BJ (cell line): ENCODE measurements at regions not wholly inside any gene's neighbourhood (a gene's known extent, or its start where the extent isn't known, plus 50 kb on each side); places are given as distances from the start of the nearest gene placed in this dataset.

ENCODE experiments used
- CTCF ChIA-PET: fragments of 350-600 bp; formaldehyde crosslinking; extraction: SDS; loops from one replicate; lab custom pipeline; 2021; ENCODE audit warnings: antibody characterized with exemption, inconsistent platforms; lab: Yijun Ruan, JAX
- POLR2A ChIA-PET: fragments of 300-600 bp; sonication (Branson Sonifier 250); formaldehyde crosslinking; extraction: SDS; loops from one replicate; lab custom pipeline; 2021; ENCODE audit warnings: antibody characterized with exemption; lab: Charles Lee
- DNase-seq: peaks from one replicate; pipeline ENCODE4 v3.0.0-alpha.2; 2011; ENCODE audit warnings: low read depth
- H3K27me3 ChIP-seq: 2 replicates; pipeline ENCODE4 v1.6.0; 2011; ENCODE audit warnings: low read length; ENCODE audit not compliant: control insufficient read depth, insufficient read depth
- H3K36me3 ChIP-seq: 2 replicates; pipeline ENCODE4 v1.5.1; 2011; ENCODE audit warnings: low read length; ENCODE audit not compliant: control insufficient read depth, insufficient read depth
- H3K4me3 ChIP-seq: 2 replicates; pipeline ENCODE4 v1.5.1; 2011; ENCODE audit warnings: low read depth, mild to moderate bottlenecking, control low read depth, low read length
- TF ChIP-seq, protein P1 (sequence below): IDR thresholded peaks from 2 replicates; pipeline ENCODE4 v1.5.1; 2011; ENCODE audit warnings: low read depth, mild to moderate bottlenecking, control low read depth, inconsistent platforms, low read length, moderate library complexity; ENCODE audit not compliant: insufficient read depth

DNA sequence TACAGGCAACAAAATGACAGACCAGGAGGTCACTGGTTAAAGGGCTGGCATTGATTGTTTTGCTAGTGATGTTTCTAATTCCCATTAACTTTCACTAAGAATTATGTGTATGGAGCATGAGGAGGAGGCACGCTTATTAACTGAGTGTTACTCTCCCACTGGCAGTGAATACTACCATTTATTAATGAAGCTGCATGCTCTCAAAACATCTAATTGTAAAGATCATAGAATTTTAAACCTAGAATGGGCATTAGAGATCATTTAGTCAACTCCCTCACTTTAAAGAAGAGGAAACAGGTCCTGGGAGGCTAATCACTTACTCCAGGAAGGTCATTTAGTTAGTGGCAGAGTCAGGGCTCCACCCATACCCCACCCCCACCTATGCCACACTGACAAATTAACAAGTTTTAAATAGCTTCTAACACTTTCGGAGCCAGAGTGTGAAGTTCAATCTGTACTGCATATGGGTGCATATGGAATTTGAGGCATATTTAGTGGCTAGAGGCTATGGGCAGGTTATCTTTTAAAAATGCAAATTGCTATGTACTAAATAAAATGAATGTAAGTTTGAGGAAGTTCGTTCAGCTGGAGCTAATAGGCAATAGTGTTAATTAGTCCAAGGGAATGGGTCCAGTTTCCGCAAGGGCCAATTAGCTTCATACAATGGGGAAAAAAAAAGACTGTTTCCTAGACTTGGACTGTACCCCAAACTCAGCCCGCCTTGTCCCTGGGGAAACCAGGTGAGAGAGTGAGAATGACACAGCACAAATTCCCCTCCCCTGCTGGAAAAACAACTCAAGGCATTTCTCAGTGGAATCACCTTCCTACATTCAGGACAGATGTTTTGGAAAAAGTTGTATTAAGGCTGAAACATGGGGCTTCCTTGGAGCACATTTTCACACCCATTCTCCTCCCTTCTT, 178.8 kb downstream of the ICOS start:
- DNase-seq, result no peak
- Histone ChIP-seq H3K36me3 (no peaks in the 10 kb centered on the region), H3K4me3 (no peak overlapping the region), H3K27me3 (no peaks in the 10 kb centered on the region)
- ChIA-PET POLR2A (no interaction called here), CTCF (no interaction called here)
- TF ChIP-seq, protein P1, sequence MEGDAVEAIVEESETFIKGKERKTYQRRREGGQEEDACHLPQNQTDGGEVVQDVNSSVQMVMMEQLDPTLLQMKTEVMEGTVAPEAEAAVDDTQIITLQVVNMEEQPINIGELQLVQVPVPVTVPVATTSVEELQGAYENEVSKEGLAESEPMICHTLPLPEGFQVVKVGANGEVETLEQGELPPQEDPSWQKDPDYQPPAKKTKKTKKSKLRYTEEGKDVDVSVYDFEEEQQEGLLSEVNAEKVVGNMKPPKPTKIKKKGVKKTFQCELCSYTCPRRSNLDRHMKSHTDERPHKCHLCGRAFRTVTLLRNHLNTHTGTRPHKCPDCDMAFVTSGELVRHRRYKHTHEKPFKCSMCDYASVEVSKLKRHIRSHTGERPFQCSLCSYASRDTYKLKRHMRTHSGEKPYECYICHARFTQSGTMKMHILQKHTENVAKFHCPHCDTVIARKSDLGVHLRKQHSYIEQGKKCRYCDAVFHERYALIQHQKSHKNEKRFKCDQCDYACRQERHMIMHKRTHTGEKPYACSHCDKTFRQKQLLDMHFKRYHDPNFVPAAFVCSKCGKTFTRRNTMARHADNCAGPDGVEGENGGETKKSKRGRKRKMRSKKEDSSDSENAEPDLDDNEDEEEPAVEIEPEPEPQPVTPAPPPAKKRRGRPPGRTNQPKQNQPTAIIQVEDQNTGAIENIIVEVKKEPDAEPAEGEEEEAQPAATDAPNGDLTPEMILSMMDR, result no peak

DNA sequence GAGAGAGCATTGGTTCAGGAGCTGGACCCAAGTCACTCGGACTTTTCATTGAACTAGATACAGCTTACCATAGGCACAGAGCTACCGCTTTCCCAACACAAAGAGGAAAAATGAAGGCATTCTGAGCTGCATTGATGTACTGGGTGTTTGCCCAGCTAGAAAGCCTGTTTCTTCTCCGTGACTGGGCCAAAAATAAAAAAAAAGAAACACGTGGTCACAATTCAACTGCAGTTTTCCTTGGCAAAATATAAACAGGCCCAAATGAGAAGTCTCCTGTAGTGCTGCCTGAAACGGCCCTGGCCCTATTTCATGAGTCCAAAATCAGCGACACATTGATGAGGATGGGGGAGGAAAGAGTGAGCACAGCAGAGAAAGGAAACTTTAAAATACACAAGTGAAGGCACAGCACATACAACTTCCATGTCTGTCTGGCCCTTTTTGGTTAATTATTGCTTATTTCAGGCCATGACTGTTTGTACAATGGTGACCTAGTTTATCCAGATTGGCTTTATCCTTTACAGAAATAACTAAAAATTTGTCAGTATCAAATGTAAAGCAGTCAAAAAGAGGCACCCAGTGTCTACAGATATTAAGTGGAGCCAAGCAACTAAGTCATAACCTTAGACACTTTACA, 179.7 kb downstream of the ICOS start:
- Histone ChIP-seq H3K27me3 (no peaks in the 10 kb centered on the region), H3K36me3 (no peaks in the 10 kb centered on the region), H3K4me3 (no peak overlapping the region)
- ChIA-PET CTCF (no interaction called here), POLR2A (no interaction called here)
- TF ChIP-seq, protein P1, result no peak
- no peak for DNase-seq

DNA sequence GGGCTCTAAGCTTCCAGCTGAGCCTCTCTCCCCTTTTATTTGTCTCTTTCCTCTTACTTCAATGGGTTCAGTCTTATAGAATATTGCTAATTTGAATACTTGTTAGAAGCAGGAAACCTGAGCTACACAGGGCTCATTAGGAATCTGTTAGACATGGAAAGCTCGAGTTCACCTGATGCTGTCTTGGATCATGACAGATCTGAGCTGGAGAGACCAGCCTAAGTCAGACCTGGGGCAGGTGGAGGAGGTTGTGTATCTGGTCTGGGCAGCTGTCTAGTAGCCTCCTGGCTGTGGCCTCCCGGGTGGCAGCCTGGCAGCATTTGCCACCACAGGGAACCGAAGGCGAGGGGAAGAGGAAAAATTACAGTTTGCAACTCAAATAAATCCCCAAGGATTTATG, 185.9 kb downstream of the ICOS start:
- CTCF ChIA-PET, result interaction anchor here (0.6 to 1.6 kb wide), 2 partner anchors 13 to 23 kb away, joined by 3 to 4 read pairs; no protein-coding TSS in a partner anchor

DNA sequence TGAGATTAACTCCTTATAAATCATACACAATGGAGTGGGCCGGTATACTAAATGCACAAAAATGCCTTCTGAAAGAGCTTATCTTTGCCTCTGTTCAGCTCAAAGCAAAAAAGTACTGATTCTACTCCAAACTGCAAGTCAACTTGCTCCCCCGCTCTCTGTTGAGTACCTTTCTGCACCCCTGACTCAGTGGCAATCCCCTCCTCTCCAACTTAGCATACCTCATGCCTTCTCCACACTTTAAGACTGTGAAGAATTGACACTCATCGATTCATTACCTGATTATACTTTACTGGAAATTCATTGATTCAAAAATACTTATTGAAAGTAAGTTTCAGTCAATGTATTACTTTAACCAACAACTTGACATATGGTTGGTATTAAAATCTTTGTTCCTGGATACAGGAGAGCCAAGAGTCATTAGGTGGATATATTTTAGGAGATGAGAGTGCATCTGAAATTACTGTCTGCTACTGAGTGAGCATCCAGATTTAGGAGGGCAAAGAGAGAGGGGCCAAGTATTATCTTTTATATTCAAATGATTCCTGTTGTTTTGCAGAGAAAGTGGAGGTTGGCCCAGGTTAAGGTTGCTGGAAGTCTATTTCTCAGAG, 187.7 kb downstream of the ICOS start:
- CTCF ChIA-PET, result no interaction called here
- Histone ChIP-seq H3K4me3 (no peak overlapping the region), H3K27me3 (no peaks in the 10 kb centered on the region), H3K36me3 (no peaks in the 10 kb centered on the region)
- DNase-seq, result no peak
- TF ChIP-seq, protein P1, result no peak
- POLR2A ChIA-PET, result interaction anchor here (0.6 kb wide), 1 partner anchor 109 kb away, joined by 3 read pairs; no protein-coding TSS in a partner anchor

More for the DNA sequence above, 185.9 kb downstream of the ICOS start:
- H3K27me3 ChIP-seq, result no peaks in the 10 kb centered on the region
- TF ChIP-seq, protein P1, result no peak
- POLR2A ChIA-PET, result no interaction called here
- DNase-seq, result no peak
- no peaks in the 10 kb centered on the region for H3K36me3 ChIP-seq
- no peak overlapping the region for H3K4me3 ChIP-seq

DNA sequence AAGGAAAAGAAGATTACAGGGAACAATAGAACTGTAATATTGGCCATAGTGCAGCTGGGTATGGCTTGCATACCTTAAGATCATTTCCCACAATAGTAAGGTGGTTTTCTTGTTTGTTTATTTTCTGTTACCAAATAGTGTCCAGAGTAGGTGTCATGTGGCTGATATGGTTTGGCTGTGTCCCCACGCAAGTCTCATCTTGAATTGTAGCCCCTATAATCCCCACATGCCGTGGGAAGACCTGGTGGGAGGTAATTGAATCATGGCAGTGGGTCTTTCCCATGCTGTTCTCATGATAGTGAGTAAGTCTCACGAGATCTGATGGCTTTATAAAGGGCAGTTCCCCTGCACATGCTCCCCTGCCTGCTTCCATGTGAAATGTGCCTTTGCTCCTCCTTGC, 190.1 kb downstream of the ICOS start:
- POLR2A ChIA-PET, result no interaction called here
- no peak for DNase-seq
- Histone ChIP-seq H3K4me3 (no peak overlapping the region), H3K36me3 (no peaks in the 10 kb centered on the region), H3K27me3 (no peaks in the 10 kb centered on the region)
- CTCF ChIA-PET, result interaction anchor here (0.5 kb wide), 1 partner anchor 19 kb away, joined by 3 read pairs; no protein-coding TSS in a partner anchor
- TF ChIP-seq, protein P1, result no peak
